ENCODE measurements at regions not wholly inside any gene's neighbourhood (a gene's known extent, or its start where the extent isn't known, plus 50 kb on each side); places are given as distances from the start of the nearest gene placed in this dataset.

GRCh38 chr12:123094349-123095077 is 56.4 kb downstream of the PITPNM2 start (continued):
- TF ChIP-seq, protein P1, sequence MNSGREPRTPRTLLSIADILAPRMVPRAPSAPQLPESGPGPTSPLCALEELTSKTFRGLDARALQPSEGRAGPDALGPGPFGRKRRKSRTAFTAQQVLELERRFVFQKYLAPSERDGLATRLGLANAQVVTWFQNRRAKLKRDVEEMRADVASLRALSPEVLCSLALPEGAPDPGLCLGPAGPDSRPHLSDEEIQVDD (CRISPR knock-in tag; IDR thresholded peaks at IDR 0.05; ENCODE audit: borderline replicate concordance) = no peak
- TF ChIP-seq ZNF589 (CRISPR knock-in tag; conservative IDR thresholded peaks at IDR 0.05) (no peak), ZNF136 (CRISPR knock-in tag; IDR thresholded peaks at IDR 0.05; ENCODE audit: low read depth) (no peak), EEA1 (CRISPR knock-in tag; IDR thresholded peaks at IDR 0.05; ENCODE audit: borderline replicate concordance) (no peak), FOXC1 (CRISPR knock-in tag; IDR thresholded peaks at IDR 0.05; ENCODE audit: borderline replicate concordance) (no peak), ZNF318 (CRISPR knock-in tag; IDR thresholded peaks at IDR 0.05) (no peak), ZNF883 (CRISPR knock-in tag; IDR thresholded peaks at IDR 0.05; ENCODE audit: not compliant biosample characterization) (no peak), ZNF337 (CRISPR knock-in tag; IDR thresholded peaks at IDR 0.05; ENCODE audit: borderline replicate concordance, low read depth) (no peak), NFE2L2 (IDR thresholded peaks at IDR 0.05; ENCODE audit: low read length) (no peak), CHCHD3 (CRISPR knock-in tag; IDR thresholded peaks at IDR 0.05) (no peak), SRSF1 (optimal IDR thresholded peaks at IDR 0.05; ENCODE audit: low read depth, low read length) (no peak), ZNF747 (CRISPR knock-in tag; IDR thresholded peaks at IDR 0.05; ENCODE audit: borderline replicate concordance) (no peak), ZSCAN20 (CRISPR knock-in tag; IDR thresholded peaks at IDR 0.05; ENCODE audit: borderline replicate concordance) (no peak), PHF20 (CRISPR knock-in tag; IDR thresholded peaks at IDR 0.05) (no peak), ZNF788 (CRISPR knock-in tag; IDR thresholded peaks at IDR 0.05; ENCODE audit: borderline replicate concordance) (0 out of 2 replicates have a peak, but pooled peaks have one; percentile 46), SYNCRIP (IDR thresholded peaks at IDR 0.05; ENCODE audit: insufficient read depth, low read depth, low read length) (no peak), KLF15 (CRISPR knock-in tag; IDR thresholded peaks at IDR 0.05; ENCODE audit: borderline replicate concordance) (no peak)
- TF ChIP-seq, protein P2, sequence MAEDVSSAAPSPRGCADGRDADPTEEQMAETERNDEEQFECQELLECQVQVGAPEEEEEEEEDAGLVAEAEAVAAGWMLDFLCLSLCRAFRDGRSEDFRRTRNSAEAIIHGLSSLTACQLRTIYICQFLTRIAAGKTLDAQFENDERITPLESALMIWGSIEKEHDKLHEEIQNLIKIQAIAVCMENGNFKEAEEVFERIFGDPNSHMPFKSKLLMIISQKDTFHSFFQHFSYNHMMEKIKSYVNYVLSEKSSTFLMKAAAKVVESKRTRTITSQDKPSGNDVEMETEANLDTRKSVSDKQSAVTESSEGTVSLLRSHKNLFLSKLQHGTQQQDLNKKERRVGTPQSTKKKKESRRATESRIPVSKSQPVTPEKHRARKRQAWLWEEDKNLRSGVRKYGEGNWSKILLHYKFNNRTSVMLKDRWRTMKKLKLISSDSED (CRISPR knock-in tag; IDR thresholded peaks at IDR 0.05) = no peak

Data from HepG2 (cell line).